MCF 10A (cell line): ENCODE measurements at regions not wholly inside any gene's neighbourhood (a gene's known extent, or its start where the extent isn't known, plus 50 kb on each side); places are given as distances from the start of the nearest gene placed in this dataset.
A peak's percentile ranks its signal among the peaks of the same experiment; 100 is the strongest.

ENCODE experiments used
- BruUV-seq: library from RNA; stranded (reverse); fragments of 400-500 nt; replicated peaks from 2 replicates; lab custom pipeline; 2021; lab: Mats Ljungman, UMichigan
- CTCF ChIA-PET: fragments of 300-600 bp; sonication (Branson Sonifier 250); formaldehyde crosslinking; extraction: SDS; loops from one replicate; lab custom pipeline; 2021; ENCODE audit warnings: antibody characterized with exemption, inconsistent platforms; lab: Yijun Ruan, JAX
- POLR2A ChIA-PET: fragments of 300-600, 350-650 bp; sonication (Branson Sonifier 250); formaldehyde crosslinking; extraction: SDS; loops from one replicate; lab custom pipeline; 2020; ENCODE audit warnings: antibody characterized with exemption, inconsistent platforms; lab: Yijun Ruan, JAX
- DNase-seq: peaks from one replicate; pipeline ENCODE4 v3.0.0-alpha.2; 2018; ENCODE audit not compliant: unreplicated experiment
- H3K27ac Mint-ChIP-seq: one replicate; pipeline ENCODE4 v1.8.0; 2022; ENCODE audit warnings: mild to moderate bottlenecking, low read depth, mixed read lengths; ENCODE audit not compliant: unreplicated experiment
- H3K27me3 Mint-ChIP-seq: one replicate; pipeline ENCODE4 v1.8.0; 2022; ENCODE audit warnings: mixed read lengths; ENCODE audit not compliant: insufficient read depth, unreplicated experiment
- H3K36me3 Mint-ChIP-seq: one replicate; pipeline ENCODE4 v1.8.0; 2022; ENCODE audit warnings: mild to moderate bottlenecking, moderate library complexity, mixed read lengths; ENCODE audit not compliant: insufficient read depth, unreplicated experiment
- H3K4me1 Mint-ChIP-seq: one replicate; pipeline ENCODE4 v1.8.0; 2022; ENCODE audit warnings: mixed read lengths; ENCODE audit not compliant: insufficient read depth, unreplicated experiment
- H3K4me3 Mint-ChIP-seq: one replicate; pipeline ENCODE4 v1.8.0; 2022; ENCODE audit warnings: mild to moderate bottlenecking, moderate library complexity, mixed read lengths; ENCODE audit not compliant: unreplicated experiment
- H3K9me3 Mint-ChIP-seq: one replicate; pipeline ENCODE4 v1.8.0; 2022; ENCODE audit warnings: mixed read lengths; ENCODE audit not compliant: unreplicated experiment
- intact Hi-C: fragments of 100-400 bp; cut with micrococcal nuclease; formaldehyde crosslinking; loops from 2 replicates; pipeline ENCODE4 v1.14.1; 2022
- TF ChIP-seq, protein P1 (sequence below): fragments of 200-600 bp; IDR thresholded peaks from one replicate; pipeline ENCODE4 v1.8.0; 2022; ENCODE audit warnings: antibody characterized with exemption, mild to moderate bottlenecking; ENCODE audit not compliant: unreplicated experiment

DNA sequence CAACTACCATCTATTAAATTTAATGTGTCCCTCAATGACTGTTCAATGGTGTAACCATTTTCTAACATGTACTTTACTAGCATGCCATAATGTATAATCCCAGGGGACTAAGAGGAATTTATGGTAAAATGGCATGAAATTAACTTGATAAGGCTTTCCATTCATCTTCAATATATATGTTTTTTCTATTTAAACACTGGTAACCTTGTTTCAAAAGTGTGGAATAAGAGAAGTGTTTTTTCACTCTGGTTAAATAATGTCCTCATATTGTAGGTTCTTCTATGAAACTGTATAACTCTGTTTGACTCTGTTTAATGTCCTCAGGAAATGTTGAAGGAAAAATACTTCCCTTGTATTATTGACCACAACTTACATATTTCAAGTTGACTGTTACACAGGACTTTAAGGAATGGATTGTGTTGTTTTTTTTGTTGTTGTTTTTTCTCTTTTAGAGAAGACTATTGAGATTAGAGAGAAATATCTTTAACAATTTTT lies 113.8 kb upstream of the ARSJ start:
- BruUV-seq = no TSS peak
- POLR2A ChIA-PET = no interaction called here
- peaks cover 9% of the 10 kb centered on the region for H3K9me3 Mint-ChIP-seq

GRCh38 chr4:114100288-114101031 lies 121.0 kb upstream of the ARSJ start:
- no peaks in the 10 kb centered on the region for H3K36me3 Mint-ChIP-seq
- no peak overlapping the region for H3K4me3 Mint-ChIP-seq
- ChIA-PET CTCF (no interaction called here), POLR2A (interaction anchor here (0.7 kb wide), 1 partner anchor 31 kb away, joined by 3 read pairs; no protein-coding TSS in a partner anchor)
- DNase-seq = no peak
- no peaks in the 10 kb centered on the region for H3K9me3 Mint-ChIP-seq
- H3K27ac Mint-ChIP-seq = no peak overlapping the region
- no peaks in the 10 kb centered on the region for H3K27me3 Mint-ChIP-seq
- intact Hi-C loops = no loop called here
- TF ChIP-seq, protein P1, sequence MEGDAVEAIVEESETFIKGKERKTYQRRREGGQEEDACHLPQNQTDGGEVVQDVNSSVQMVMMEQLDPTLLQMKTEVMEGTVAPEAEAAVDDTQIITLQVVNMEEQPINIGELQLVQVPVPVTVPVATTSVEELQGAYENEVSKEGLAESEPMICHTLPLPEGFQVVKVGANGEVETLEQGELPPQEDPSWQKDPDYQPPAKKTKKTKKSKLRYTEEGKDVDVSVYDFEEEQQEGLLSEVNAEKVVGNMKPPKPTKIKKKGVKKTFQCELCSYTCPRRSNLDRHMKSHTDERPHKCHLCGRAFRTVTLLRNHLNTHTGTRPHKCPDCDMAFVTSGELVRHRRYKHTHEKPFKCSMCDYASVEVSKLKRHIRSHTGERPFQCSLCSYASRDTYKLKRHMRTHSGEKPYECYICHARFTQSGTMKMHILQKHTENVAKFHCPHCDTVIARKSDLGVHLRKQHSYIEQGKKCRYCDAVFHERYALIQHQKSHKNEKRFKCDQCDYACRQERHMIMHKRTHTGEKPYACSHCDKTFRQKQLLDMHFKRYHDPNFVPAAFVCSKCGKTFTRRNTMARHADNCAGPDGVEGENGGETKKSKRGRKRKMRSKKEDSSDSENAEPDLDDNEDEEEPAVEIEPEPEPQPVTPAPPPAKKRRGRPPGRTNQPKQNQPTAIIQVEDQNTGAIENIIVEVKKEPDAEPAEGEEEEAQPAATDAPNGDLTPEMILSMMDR = no peak
- no TSS peak for BruUV-seq
- H3K4me1 Mint-ChIP-seq = no peaks in the 10 kb centered on the region

More for the DNA sequence above, 113.8 kb upstream of the ARSJ start:
- Mint-ChIP-seq H3K27ac (no peak overlapping the region), H3K36me3 (no peaks in the 10 kb centered on the region), H3K4me1 (no peaks in the 10 kb centered on the region), H3K27me3 (no peaks in the 10 kb centered on the region), H3K4me3 (no peak overlapping the region)
- TF ChIP-seq, protein P1 = no peak
- no peak for DNase-seq
- intact Hi-C loops = no loop called here
- CTCF ChIA-PET = no interaction called here

DNA sequence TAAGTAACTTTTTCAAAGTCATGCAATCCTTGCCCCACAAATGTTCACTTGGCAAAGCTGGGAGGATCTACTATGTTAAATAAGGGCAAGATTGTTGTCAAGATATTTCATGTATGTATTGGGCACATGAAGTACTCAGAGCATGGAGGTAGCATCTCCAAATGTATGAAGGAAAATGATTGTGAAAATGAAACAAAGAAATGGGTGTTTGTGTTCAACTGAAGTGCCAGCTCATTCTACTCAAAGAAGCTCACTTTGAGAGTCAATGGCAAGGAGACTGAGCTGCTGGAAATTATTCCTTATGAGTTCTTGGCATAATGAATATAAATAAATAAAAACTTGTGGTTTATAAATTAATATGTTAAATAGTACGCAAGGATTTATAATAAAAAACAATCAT lies 124.5 kb upstream of the ARSJ start:
- intact Hi-C loops = no loop called here
- no peaks in the 10 kb centered on the region for H3K27me3 Mint-ChIP-seq
- POLR2A ChIA-PET = interaction anchor here (0.8 kb wide), 1 partner anchor 319 kb away, joined by 3 read pairs; no protein-coding TSS in a partner anchor
- H3K4me1 Mint-ChIP-seq = no peaks in the 10 kb centered on the region
- TF ChIP-seq, protein P1 = no peak
- H3K27ac Mint-ChIP-seq = no peak overlapping the region
- H3K9me3 Mint-ChIP-seq = no peaks in the 10 kb centered on the region
- CTCF ChIA-PET = interaction anchor here (0.7 to 2.1 kb wide), 2 partner anchors 13 to 19 kb away, joined by 3 to 5 read pairs; no protein-coding TSS in a partner anchor
- DNase-seq = no peak
- H3K4me3 Mint-ChIP-seq = no peak overlapping the region
- no peaks in the 10 kb centered on the region for H3K36me3 Mint-ChIP-seq
- BruUV-seq = no TSS peak

DNA sequence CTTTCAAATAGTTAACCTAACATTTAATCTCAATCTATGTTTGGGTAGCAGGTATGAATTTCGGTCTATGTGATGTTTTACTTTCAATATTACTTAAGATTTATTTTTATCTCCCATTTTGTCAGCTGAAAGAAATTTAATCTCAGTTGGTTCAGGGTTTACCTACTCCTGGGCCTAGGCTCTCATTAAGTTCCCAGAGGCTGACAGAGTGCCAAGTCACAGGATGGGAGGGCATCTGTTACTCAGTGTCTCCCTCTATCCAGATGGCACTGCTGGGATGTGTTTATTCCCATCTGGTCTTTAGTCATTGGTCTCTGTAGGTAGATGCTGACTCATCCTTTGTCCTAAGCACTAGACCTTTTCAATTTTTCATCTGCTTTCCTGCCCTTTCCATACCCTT lies 129.4 kb upstream of the ARSJ start:
- POLR2A ChIA-PET = no interaction called here
- intact Hi-C loops = no loop called here
- Mint-ChIP-seq H3K36me3 (no peaks in the 10 kb centered on the region), H3K27ac (no peak overlapping the region), H3K4me3 (no peak overlapping the region), H3K9me3 (no peaks in the 10 kb centered on the region), H3K4me1 (no peaks in the 10 kb centered on the region), H3K27me3 (no peaks in the 10 kb centered on the region)
- BruUV-seq = no TSS peak
- peak; percentile 69 for DNase-seq
- TF ChIP-seq, protein P1 = no peak
- CTCF ChIA-PET = interaction anchor here (0.6 to 0.7 kb wide), 2 partner anchors 267 to 1002 kb away, joined by 3 read pairs; no protein-coding TSS in a partner anchor
